Activated B cell treated with CpG ODN at 0.5 μM for 24 hours (primary cell): ENCODE measurements at regions not wholly inside any gene's neighbourhood (a gene's known extent, or its start where the extent isn't known, plus 50 kb on each side); places are given as distances from the start of the nearest gene placed in this dataset.

ENCODE experiments used
- ATAC-seq: fragments of 200-7000 bp; cut with Tn5 transposase; one replicate; pipeline ENCODE4 v1.10.0; 2021; ENCODE audit warnings: low read depth, mild to moderate bottlenecking, moderate library complexity
- CTCF ChIA-PET: fragments of 350-600 bp; sonication (Branson Sonifier 250); formaldehyde crosslinking; loops from one replicate; lab custom pipeline; 2021; ENCODE audit warnings: antibody characterized with exemption; lab: Charles Lee
- POLR2A ChIA-PET: fragments of 350-600 bp; sonication (Branson Sonifier 250); formaldehyde crosslinking; loops from one replicate; lab custom pipeline; 2021; ENCODE audit warnings: antibody characterized with exemption; lab: Charles Lee
- DNase-seq: peaks from one replicate; pipeline ENCODE4 v3.0.0; 2022
- H3K27ac Mint-ChIP-seq: one replicate; pipeline ENCODE4 v1.8.0; 2020; ENCODE audit warnings: mixed read lengths
- H3K27me3 Mint-ChIP-seq: one replicate; pipeline ENCODE4 v1.8.0; 2021; ENCODE audit warnings: mixed read lengths
- H3K36me3 Mint-ChIP-seq: one replicate; pipeline ENCODE4 v1.8.0; 2021; ENCODE audit warnings: low read depth, mixed read lengths
- H3K4me1 Mint-ChIP-seq: one replicate; pipeline ENCODE4 v1.8.0; 2021; ENCODE audit warnings: mixed read lengths
- H3K4me3 Mint-ChIP-seq: one replicate; pipeline ENCODE4 v1.8.0; 2020; ENCODE audit warnings: mild to moderate bottlenecking, mixed read lengths
- H3K9me3 Mint-ChIP-seq: one replicate; pipeline ENCODE4 v1.8.0; 2020; ENCODE audit warnings: mixed read lengths
- CTCF ChIP-seq: fragments of 200-600 bp; IDR thresholded peaks from one replicate; pipeline ENCODE4 v1.8.0; 2022; ENCODE audit warnings: antibody characterized with exemption, mild to moderate bottlenecking
- intact Hi-C: fragments of 100-400 bp; cut with micrococcal nuclease; formaldehyde crosslinking; loops from one replicate; pipeline ENCODE4 v1.15.1; 2024

- Mint-ChIP-seq H3K27me3 (peaks cover 5% of the 10 kb centered on the region), H3K27ac (no peak overlapping the region), H3K4me3 (no peak overlapping the region), H3K9me3 (peaks cover 9% of the 10 kb centered on the region), H3K36me3 (no peaks in the 10 kb centered on the region), H3K4me1 (no peaks in the 10 kb centered on the region)
- ChIA-PET POLR2A (no interaction called here), CTCF (no interaction called here)
- DNase-seq, result no peak
- no peak for TF ChIP-seq CTCF
- intact Hi-C loops, result no loop called here
- no peak for ATAC-seq
These were observed 59.8 kb upstream of the C14orf180 start for GRCh38 chr14:104519721-104520120.

- CTCF ChIA-PET, result no interaction called here
These were observed 58.7 kb upstream of the C14orf180 start for GRCh38 chr14:104520620-104521410.

DNA sequence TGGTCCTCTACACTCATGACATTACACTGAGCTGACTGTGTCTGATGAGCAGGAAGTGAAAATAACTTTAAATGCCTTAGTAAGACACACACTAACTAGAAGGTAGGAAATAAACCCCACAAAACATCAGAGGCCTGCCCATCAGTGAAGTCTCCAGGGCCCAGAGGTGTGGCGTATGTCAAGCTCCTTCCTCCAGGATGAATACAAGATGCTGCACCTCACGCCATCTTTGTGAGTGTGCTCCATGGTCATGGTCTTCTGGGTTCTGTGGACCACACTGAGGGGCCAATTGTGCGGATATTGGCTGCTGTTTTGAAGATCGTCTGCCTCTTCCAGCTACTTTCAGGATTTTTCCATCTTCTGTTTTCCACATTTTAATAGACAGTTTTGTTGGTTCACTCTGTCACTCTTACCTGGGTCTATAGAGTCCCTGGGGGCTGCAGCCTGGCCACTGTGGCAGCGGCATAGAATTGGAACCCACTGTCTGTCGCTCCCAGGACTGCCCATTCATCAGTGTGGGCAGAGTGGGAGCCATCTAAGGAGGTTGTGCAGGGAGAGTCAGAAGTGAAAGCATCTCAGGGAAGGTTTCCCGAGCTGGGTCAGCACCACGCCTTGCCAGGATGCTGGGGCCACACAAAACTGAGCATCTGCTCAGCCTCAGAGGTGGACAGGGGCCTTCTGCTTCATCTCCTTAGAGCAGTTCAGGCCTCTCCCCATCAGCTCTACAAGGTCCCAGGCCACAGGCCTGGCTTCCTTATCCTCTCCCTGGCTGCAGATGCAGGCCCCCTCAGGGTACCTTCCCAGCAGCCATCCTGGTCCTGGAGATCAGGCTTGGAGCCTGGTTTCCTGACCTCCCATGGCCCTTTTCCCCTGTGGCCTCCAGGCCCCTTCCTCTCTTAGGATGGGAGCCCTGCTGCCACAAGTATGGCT, 57.5 kb upstream of the C14orf180 start:
- ATAC-seq, result no peak

More at GRCh38 chr14:104520620-104521410, 58.7 kb upstream of the C14orf180 start:
- no peak for ATAC-seq
- Mint-ChIP-seq H3K27ac (no peak overlapping the region), H3K4me3 (no peak overlapping the region), H3K36me3 (no peaks in the 10 kb centered on the region), H3K27me3 (peaks cover 5% of the 10 kb centered on the region), H3K9me3 (peaks cover 9% of the 10 kb centered on the region), H3K4me1 (no peaks in the 10 kb centered on the region)
- DNase-seq, result no peak
- intact Hi-C loops, result no loop called here
- TF ChIP-seq CTCF, result no peak
- POLR2A ChIA-PET, result no interaction called here

DNA sequence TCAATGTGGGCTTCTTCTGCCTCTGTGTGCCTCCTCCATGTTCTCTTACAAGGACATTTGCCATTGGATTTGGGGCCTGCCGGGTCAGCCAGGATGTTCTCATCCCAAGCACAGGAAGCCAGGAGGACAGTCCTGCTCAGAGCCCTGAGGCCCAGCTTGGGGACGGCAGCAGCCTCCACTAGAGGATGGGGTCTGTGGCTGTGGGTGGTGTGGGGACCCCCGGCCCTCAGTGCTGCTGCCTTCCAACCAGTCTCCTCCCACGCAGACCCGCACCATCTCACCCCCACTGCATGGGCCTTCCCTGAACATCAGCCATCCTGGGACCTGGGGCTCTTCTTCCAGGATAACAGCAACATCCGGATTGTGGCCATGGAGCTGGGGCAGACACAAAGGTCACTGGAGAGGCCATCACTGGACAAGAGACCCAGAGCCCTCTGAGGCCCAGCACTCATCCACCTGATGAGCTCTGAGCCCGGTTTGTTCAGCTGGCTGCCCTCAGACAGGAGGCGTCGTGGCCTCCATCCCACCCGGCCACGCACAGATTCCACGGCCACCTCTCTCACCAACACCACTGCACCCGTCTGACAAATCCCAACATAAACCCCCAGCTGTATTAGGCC, 56.5 kb upstream of the C14orf180 start:
- DNase-seq (no peak), ATAC-seq (no peak)
- Mint-ChIP-seq H3K4me1 (no peaks in the 10 kb centered on the region), H3K27ac (no peak overlapping the region), H3K9me3 (peaks cover 8% of the 10 kb centered on the region), H3K4me3 (no peak overlapping the region), H3K36me3 (no peaks in the 10 kb centered on the region), H3K27me3 (peaks cover 5% of the 10 kb centered on the region)
- ChIA-PET POLR2A (no interaction called here), CTCF (no interaction called here)
- intact Hi-C loops, result no loop called here
- TF ChIP-seq CTCF, result no peak

More for the DNA sequence above, 57.5 kb upstream of the C14orf180 start:
- Mint-ChIP-seq H3K36me3 (no peaks in the 10 kb centered on the region), H3K4me1 (no peaks in the 10 kb centered on the region), H3K27me3 (peaks cover 5% of the 10 kb centered on the region), H3K27ac (no peak overlapping the region), H3K4me3 (no peak overlapping the region), H3K9me3 (peaks cover 9% of the 10 kb centered on the region)
- DNase-seq, result no peak
- ChIA-PET POLR2A (no interaction called here), CTCF (no interaction called here)
- intact Hi-C loops, result no loop called here
- TF ChIP-seq CTCF, result no peak

DNA sequence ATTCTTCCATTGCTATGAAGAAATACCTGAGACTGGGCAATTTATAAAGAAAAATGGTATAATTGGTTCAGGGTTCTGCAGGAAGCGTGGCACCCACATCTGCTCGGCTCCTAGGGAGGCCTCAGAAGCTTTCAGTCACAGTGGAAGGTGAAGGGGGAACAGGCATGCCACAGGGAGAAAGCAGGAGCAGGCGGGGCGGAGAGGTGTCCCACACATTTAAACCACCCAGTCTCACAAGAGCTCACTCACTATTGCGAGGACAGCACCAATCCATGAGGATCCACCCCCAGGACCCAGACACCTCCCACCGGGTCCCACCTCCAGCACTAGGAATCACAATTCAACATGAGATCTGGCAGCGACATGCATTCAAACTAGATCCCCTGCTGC, 56.0 kb upstream of the C14orf180 start:
- no peak for DNase-seq
- Mint-ChIP-seq H3K9me3 (peaks cover 11% of the 10 kb centered on the region), H3K27me3 (peaks cover 5% of the 10 kb centered on the region), H3K4me3 (no peak overlapping the region), H3K4me1 (no peaks in the 10 kb centered on the region), H3K36me3 (no peaks in the 10 kb centered on the region), H3K27ac (no peak overlapping the region)
- ChIA-PET POLR2A (no interaction called here), CTCF (no interaction called here)
- TF ChIP-seq CTCF, result no peak
- no peak for ATAC-seq
- intact Hi-C loops, result no loop called here
